Astrocyte (in vitro differentiated cells and primary cell): ENCODE measurements at regions not wholly inside any gene's neighbourhood (a gene's known extent, or its start where the extent isn't known, plus 50 kb on each side); places are given as distances from the start of the nearest gene placed in this dataset.
A peak's percentile ranks its signal among the peaks of the same experiment; 100 is the strongest.

ENCODE experiments used
- DNase-seq: peaks from one replicate; pipeline ENCODE4 v3.0.0-alpha.2; 2010; ENCODE audit warnings: low read depth
- FAIRE-seq: peaks from 2 replicates; lab custom pipeline; 2011; peaks lifted over from hg19 to GRCh38; lab: Jason Lieb, UNC
- H2AFZ ChIP-seq: 2 replicates; pipeline ENCODE4 v1.6.0; 2012; ENCODE audit warnings: low read depth, low read length, inconsistent platforms
- H3K27ac ChIP-seq: 2 replicates; pipeline ENCODE4 v1.5.1; 2011; ENCODE audit warnings: low read depth, low read length, inconsistent platforms
- H3K27me3 ChIP-seq: 2 replicates; pipeline ENCODE4 v1.6.0; 2011; ENCODE audit warnings: low read length, inconsistent platforms; ENCODE audit not compliant: insufficient read depth
- H3K36me3 ChIP-seq: 2 replicates; pipeline ENCODE4 v1.5.1; 2011; ENCODE audit warnings: low read length, inconsistent platforms; ENCODE audit not compliant: insufficient read depth
- H3K4me1 ChIP-seq: 2 replicates; pipeline ENCODE4 v1.5.1; 2011; ENCODE audit warnings: low read length, inconsistent platforms; ENCODE audit not compliant: insufficient read depth
- H3K4me2 ChIP-seq: 2 replicates; pipeline ENCODE4 v1.6.0; 2012; ENCODE audit warnings: low read length, inconsistent platforms
- H3K4me3 ChIP-seq: 2 replicates; pipeline ENCODE4 v1.5.1; 2011; ENCODE audit warnings: low read depth, mild to moderate bottlenecking, low read length, inconsistent platforms; ENCODE audit not compliant: insufficient read depth
- H3K79me2 ChIP-seq: 2 replicates; pipeline ENCODE4 v1.6.0; 2012; ENCODE audit warnings: mild to moderate bottlenecking, low read length, inconsistent platforms; ENCODE audit not compliant: insufficient read depth
- H3K9ac ChIP-seq: 2 replicates; pipeline ENCODE4 v1.6.0; 2012; ENCODE audit warnings: mild to moderate bottlenecking, low read length, inconsistent platforms
- H3K9me3 ChIP-seq: 2 replicates; pipeline ENCODE4 v1.5.1; 2012; ENCODE audit warnings: low read depth, mild to moderate bottlenecking, low read length, inconsistent platforms; ENCODE audit not compliant: insufficient read depth
- H4K20me1 ChIP-seq: 2 replicates; pipeline ENCODE4 v1.6.0; 2012; ENCODE audit warnings: low read length, inconsistent platforms; ENCODE audit not compliant: insufficient read depth
- H3K27ac Mint-ChIP-seq: one replicate; pipeline ENCODE4 v1.8.0; 2021; ENCODE audit warnings: mild to moderate bottlenecking, mixed read lengths; ENCODE audit not compliant: unreplicated experiment
- H3K27me3 Mint-ChIP-seq: one replicate; pipeline ENCODE4 v1.8.0; 2021; ENCODE audit warnings: low read depth, mixed read lengths; ENCODE audit not compliant: unreplicated experiment
- H3K36me3 Mint-ChIP-seq: one replicate; pipeline ENCODE4 v1.8.0; 2021; ENCODE audit warnings: low read depth, mixed read lengths; ENCODE audit not compliant: unreplicated experiment
- H3K4me1 Mint-ChIP-seq: one replicate; pipeline ENCODE4 v1.8.0; 2021; ENCODE audit warnings: low read depth, mixed read lengths; ENCODE audit not compliant: unreplicated experiment
- H3K4me3 Mint-ChIP-seq: one replicate; pipeline ENCODE4 v1.8.0; 2021; ENCODE audit warnings: mild to moderate bottlenecking, moderate library complexity, mixed read lengths; ENCODE audit not compliant: unreplicated experiment
- H3K9me3 Mint-ChIP-seq: one replicate; pipeline ENCODE4 v1.8.0; 2021; ENCODE audit warnings: mild to moderate bottlenecking, mixed read lengths; ENCODE audit not compliant: unreplicated experiment
- EZH2 ChIP-seq: IDR thresholded peaks from 2 replicates; pipeline ENCODE4 v1.6.1; 2012; ENCODE audit warnings: mild to moderate bottlenecking, low read length, inconsistent platforms; ENCODE audit not compliant: insufficient read depth
- TF ChIP-seq, protein P1 (sequence below): IDR thresholded peaks from 2 replicates; pipeline ENCODE4 v1.5.1; 2011; ENCODE audit warnings: low read depth, mild to moderate bottlenecking, inconsistent platforms, low read length, moderate library complexity; ENCODE audit not compliant: insufficient read depth

DNA sequence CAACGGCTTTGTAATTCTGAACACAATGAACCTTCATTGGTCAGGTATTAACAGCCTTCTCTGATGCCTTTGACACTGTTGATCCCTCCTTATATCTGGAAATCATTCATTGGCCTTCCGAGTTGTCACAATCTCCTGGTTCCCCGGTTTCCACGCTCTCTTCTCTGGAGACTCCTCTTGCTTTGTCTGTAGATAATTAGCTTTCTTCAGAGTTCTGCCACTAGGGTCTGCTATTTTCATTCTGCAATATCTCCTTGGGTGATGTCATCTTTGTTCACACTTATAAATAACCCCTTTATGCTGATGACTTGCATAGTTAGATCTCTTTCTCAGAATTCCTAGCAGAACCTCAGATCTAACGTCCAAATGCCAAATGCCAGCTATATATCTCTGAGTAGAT lies 583.8 kb upstream of the ZNF717 start:
- no peak overlapping the region for H3K27ac ChIP-seq
- Mint-ChIP-seq H3K27me3 (no peaks in the 10 kb centered on the region), H3K36me3 (no peaks in the 10 kb centered on the region), H3K4me1 (peaks cover 25% of the 10 kb centered on the region), H3K27ac (peak overlapping the region; percentile 12), H3K9me3 (no peaks in the 10 kb centered on the region), H3K4me3 (no peak overlapping the region)
- H3K4me1 ChIP-seq, result no peaks in the 10 kb centered on the region
- no peak overlapping the region for H3K4me2 ChIP-seq
- peak; percentile 6 for DNase-seq
- no peak overlapping the region for H2AFZ ChIP-seq
- no peak overlapping the region for H3K4me3 ChIP-seq
- no peaks in the 10 kb centered on the region for H3K36me3 ChIP-seq
- H3K9me3 ChIP-seq, result no peaks in the 10 kb centered on the region
- H3K79me2 ChIP-seq, result no peaks in the 10 kb centered on the region
- no peak for FAIRE-seq
- H3K9ac ChIP-seq, result no peak overlapping the region
- H4K20me1 ChIP-seq, result no peaks in the 10 kb centered on the region
- H3K27me3 ChIP-seq, result no peaks in the 10 kb centered on the region
- no peak for TF ChIP-seq EZH2
- TF ChIP-seq, protein P1, sequence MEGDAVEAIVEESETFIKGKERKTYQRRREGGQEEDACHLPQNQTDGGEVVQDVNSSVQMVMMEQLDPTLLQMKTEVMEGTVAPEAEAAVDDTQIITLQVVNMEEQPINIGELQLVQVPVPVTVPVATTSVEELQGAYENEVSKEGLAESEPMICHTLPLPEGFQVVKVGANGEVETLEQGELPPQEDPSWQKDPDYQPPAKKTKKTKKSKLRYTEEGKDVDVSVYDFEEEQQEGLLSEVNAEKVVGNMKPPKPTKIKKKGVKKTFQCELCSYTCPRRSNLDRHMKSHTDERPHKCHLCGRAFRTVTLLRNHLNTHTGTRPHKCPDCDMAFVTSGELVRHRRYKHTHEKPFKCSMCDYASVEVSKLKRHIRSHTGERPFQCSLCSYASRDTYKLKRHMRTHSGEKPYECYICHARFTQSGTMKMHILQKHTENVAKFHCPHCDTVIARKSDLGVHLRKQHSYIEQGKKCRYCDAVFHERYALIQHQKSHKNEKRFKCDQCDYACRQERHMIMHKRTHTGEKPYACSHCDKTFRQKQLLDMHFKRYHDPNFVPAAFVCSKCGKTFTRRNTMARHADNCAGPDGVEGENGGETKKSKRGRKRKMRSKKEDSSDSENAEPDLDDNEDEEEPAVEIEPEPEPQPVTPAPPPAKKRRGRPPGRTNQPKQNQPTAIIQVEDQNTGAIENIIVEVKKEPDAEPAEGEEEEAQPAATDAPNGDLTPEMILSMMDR, result peak; percentile 53

DNA sequence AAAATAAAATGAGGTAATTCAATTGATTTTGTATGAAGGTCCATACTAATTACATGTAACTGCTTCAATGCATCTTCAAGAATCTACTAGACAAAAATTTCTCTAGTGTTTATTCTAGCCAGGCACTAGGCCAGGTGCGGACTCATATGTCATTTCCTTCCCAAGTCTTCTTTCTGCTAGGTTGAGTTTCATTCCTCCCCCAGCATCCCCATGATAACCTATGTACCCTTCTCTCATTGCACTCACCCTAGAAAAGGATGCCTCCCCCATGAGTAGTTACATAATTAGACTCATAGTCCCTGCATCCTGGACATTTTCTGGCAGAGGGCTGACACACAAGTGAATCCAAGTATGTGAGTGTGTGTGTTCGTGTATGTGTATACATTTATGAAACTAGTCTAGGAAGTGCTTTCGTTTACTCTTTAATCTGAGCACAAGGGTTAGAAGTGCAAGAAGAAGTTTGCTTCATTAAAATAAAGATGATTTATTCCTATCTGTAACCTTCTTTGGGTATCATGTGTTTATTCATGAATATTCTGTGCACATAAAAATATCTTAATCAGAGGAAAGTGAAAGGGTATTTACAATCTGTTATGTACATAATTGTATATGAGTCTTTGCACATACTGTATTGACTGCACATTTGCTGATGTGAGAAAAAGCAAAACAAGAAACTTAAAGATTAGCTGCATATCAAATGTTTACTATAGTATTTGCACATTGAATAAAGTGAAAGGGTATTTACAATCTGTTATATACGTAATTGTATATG lies 585.6 kb upstream of the ZNF717 start:
- Mint-ChIP-seq H3K27me3 (no peaks in the 10 kb centered on the region), H3K9me3 (no peaks in the 10 kb centered on the region), H3K36me3 (no peaks in the 10 kb centered on the region), H3K27ac (no peak overlapping the region), H3K4me3 (no peak overlapping the region), H3K4me1 (peaks cover 22% of the 10 kb centered on the region)
- no peaks in the 10 kb centered on the region for H3K9me3 ChIP-seq
- no peak overlapping the region for H3K27ac ChIP-seq
- no peak for DNase-seq
- H3K4me1 ChIP-seq, result no peaks in the 10 kb centered on the region
- H3K9ac ChIP-seq, result no peak overlapping the region
- H3K4me2 ChIP-seq, result no peak overlapping the region
- H3K36me3 ChIP-seq, result no peaks in the 10 kb centered on the region
- no peak for FAIRE-seq
- H3K27me3 ChIP-seq, result no peaks in the 10 kb centered on the region
- no peak overlapping the region for H2AFZ ChIP-seq
- H4K20me1 ChIP-seq, result no peaks in the 10 kb centered on the region
- H3K79me2 ChIP-seq, result no peaks in the 10 kb centered on the region
- TF ChIP-seq, protein P1, result no peak
- TF ChIP-seq EZH2, result no peak
- no peak overlapping the region for H3K4me3 ChIP-seq

DNA sequence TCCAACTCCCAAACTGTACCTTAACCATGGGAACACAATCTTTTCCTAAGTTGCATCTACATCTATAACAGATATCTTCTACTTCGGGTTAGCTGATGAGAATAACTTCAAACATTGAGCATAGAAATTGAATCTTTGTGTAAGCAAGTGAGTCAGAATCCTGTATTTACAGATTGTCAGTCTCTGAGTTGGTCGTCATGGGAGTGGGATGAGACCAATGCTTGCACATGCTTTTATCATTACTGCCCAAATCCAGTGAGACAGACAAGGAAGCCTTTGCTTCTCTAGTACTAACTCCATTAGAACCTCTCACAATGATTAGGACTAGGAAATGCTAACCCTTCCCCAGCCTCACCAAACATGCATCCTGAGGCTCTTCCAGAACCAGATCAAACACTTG lies 587.1 kb upstream of the ZNF717 start:
- Mint-ChIP-seq H3K9me3 (no peaks in the 10 kb centered on the region), H3K36me3 (no peaks in the 10 kb centered on the region), H3K4me1 (peaks cover 16% of the 10 kb centered on the region), H3K27ac (no peak overlapping the region), H3K4me3 (no peak overlapping the region), H3K27me3 (no peaks in the 10 kb centered on the region)
- no peak overlapping the region for H3K27ac ChIP-seq
- no peak overlapping the region for H3K4me2 ChIP-seq
- H3K27me3 ChIP-seq, result no peaks in the 10 kb centered on the region
- H3K79me2 ChIP-seq, result no peaks in the 10 kb centered on the region
- no peaks in the 10 kb centered on the region for H3K36me3 ChIP-seq
- no peak overlapping the region for H3K4me3 ChIP-seq
- DNase-seq (no peak), FAIRE-seq (no peak)
- TF ChIP-seq EZH2, result no peak
- TF ChIP-seq, protein P1, result no peak
- H3K4me1 ChIP-seq, result no peaks in the 10 kb centered on the region
- H3K9me3 ChIP-seq, result no peaks in the 10 kb centered on the region
- no peaks in the 10 kb centered on the region for H4K20me1 ChIP-seq
- H3K9ac ChIP-seq, result no peak overlapping the region
- no peak overlapping the region for H2AFZ ChIP-seq
